SK-N-MC (cell line): ENCODE measurements at regions not wholly inside any gene's neighbourhood (a gene's known extent, or its start where the extent isn't known, plus 50 kb on each side); places are given as distances from the start of the nearest gene placed in this dataset.

Source experiments
- EZH2 ChIP-seq: fragments of 200-600 bp; sonication (generic); IDR thresholded peaks from one replicate; pipeline ENCODE4 v1.6.1; 2017; ENCODE audit warnings: antibody characterized with exemption
- FOXP2 ChIP-seq: optimal IDR thresholded peaks from 2 replicates; pipeline ENCODE3; 2011; ENCODE audit warnings: mild to moderate bottlenecking, moderate library complexity; ENCODE audit not compliant: insufficient read depth; ENCODE audit errors: extremely low read length, control extremely low read depth
- POLR2AphosphoS5 ChIP-seq: IDR thresholded peaks from 2 replicates; pipeline ENCODE4 v1.6.1; 2012; ENCODE audit warnings: mild to moderate bottlenecking, low read depth, low read length, borderline replicate concordance

DNA sequence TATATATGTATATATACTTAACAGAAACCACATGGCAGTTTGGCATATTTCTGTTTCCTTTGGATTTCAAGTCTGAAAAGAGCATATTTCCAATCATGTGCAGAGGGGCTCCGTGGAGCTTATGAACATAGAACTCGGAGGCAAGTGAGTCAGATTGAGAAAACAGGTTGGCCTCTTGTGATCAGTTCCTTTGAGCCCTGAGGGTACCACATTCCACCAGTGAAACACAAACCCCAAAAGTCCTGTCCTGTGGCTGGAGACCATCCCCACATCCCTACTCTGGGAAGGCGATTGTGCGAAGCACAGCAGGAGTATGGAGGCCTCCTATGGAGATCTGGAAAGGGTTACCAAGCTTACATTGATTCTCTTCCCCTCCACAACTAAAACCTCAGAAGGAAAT lies 196.7 kb upstream of the TMEM72 start:
- TF ChIP-seq EZH2 (no peak), POLR2AphosphoS5 (no peak), FOXP2 (no peak)
